ENCODE measurements at regions not wholly inside any gene's neighbourhood (a gene's known extent, or its start where the extent isn't known, plus 50 kb on each side); places are given as distances from the start of the nearest gene placed in this dataset.

DNA sequence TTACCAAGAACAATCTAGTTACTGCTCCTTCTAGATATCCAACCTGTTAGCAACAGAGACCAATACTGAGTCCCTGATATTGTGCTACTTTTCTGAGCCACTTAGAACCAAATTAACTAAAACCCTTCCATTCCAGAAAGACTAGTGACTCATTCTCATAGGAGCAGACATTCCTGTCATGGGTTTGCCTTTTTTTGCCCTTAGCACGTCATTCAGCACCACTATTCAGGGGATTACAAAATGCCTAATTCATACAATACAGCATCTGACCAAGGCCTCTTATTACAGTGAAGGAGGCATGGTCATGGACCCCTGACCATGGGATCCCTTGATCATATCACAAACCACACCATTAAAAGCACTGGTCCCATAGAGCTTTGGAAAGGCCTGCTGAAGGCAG is 123.8 kb upstream of the CXCL13 start:
- no peak overlapping the region for H3K4me3 ChIP-seq (replicated peaks; ENCODE audit: low read depth, low read length)
- no peak for DNase-seq (ENCODE audit: extremely low read depth, low read depth)
- no peak for TF ChIP-seq CTCF (IDR thresholded peaks at IDR 0.05; ENCODE audit: low read depth, low read length, missing control alignments)

DNA sequence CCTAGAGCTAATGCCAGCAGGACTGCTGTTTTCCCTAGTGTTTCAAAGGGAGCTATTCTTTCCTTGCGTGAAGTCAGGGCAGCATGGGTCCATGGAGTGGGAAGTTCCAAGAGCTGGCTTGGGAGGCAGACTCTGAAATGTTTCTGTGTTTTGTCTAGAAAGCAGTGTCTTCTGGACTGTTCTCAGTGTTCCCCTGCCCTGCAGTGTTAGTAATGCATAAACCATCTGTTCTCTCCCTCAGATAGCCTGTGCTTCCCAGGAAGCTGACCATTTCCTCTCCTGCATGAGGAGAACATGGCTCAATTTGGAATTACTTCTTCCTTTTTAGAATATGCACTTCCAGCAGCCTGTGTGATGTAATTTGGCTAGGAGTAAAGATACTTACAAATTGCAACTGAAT is 116.7 kb upstream of the CXCL13 start:
- DNase-seq (ENCODE audit: extremely low read depth, low read depth) = no peak
- TF ChIP-seq CTCF (IDR thresholded peaks at IDR 0.05; ENCODE audit: low read depth, low read length, missing control alignments) = no peak
- H3K4me3 ChIP-seq (replicated peaks; ENCODE audit: low read depth, low read length) = no peak overlapping the region

DNA sequence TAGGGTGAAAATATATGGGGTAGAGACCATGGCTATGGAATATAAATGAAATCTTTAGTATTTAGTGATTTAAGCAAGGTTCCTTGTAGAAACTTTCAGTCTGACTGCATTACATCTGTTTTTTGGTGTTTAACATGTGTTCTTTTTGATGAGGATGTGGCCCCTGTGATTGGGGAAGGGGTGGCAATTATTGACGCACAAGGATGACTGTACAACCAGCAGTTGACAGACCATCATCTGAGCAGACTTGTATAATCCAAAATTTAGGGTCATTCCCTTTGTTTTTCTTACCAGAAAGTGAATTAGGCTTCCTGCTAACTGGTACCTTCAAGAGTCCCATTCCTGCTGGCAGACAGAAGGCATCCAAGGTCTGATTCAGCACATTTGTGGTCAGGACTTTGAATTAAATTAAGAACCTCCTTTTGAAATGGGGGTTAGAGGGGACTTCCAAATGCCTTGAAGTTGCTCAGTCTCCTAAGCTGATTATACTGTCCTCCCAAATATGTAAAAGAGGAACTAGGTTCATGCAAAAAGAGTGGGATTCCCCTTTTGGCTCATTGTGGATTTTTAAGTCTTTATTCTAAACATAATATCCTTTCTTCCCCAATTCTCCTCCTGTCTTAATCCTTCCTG is 112.4 kb upstream of the CXCL13 start:
- no peak for DNase-seq (ENCODE audit: extremely low read depth, low read depth)

GRCh38 chr4:77493829-77494551 is 111.6 kb upstream of the CXCL13 start:
- no peak for TF ChIP-seq CTCF (IDR thresholded peaks at IDR 0.05; ENCODE audit: low read depth, low read length, missing control alignments)
- DNase-seq (ENCODE audit: extremely low read depth, low read depth) = no peak
- no peak overlapping the region for H3K4me3 ChIP-seq (replicated peaks; ENCODE audit: low read depth, low read length)

More for the DNA sequence above, 112.4 kb upstream of the CXCL13 start:
- TF ChIP-seq CTCF (IDR thresholded peaks at IDR 0.05; ENCODE audit: low read depth, low read length, missing control alignments) = no peak
- H3K4me3 ChIP-seq (replicated peaks; ENCODE audit: low read depth, low read length) = no peak overlapping the region

GRCh38 chr4:77496457-77496856 is 109.2 kb upstream of the CXCL13 start:
- DNase-seq (ENCODE audit: extremely low read depth, low read depth) = no peak
- no peak for TF ChIP-seq CTCF (IDR thresholded peaks at IDR 0.05; ENCODE audit: low read depth, low read length, missing control alignments)
- no peak overlapping the region for H3K4me3 ChIP-seq (replicated peaks; ENCODE audit: low read depth, low read length)

DNA sequence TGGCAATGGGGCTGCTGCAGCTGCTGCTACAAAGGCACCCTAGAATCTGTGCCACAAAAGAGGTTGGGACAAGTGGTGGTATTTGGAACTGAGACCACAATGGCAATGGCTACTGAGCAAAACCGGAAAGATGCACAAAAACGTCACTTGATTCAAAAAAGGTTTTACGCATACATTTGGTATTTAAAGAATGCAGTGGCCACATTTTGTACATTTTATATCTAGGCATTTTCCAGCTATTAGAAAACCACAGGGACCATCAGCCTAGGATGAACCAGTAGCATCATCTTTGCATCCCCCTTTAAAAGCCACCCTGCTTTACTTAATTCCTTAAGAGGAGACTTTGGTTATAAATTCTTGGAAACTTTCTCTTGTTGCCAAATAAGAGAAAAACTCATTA is 104.8 kb upstream of the CXCL13 start:
- peak; percentile 14 for DNase-seq (ENCODE audit: extremely low read depth, low read depth)
- TF ChIP-seq CTCF (IDR thresholded peaks at IDR 0.05; ENCODE audit: low read depth, low read length, missing control alignments) = no peak
- H3K4me3 ChIP-seq (replicated peaks; ENCODE audit: low read depth, low read length) = no peak overlapping the region

All from HFF-Myc (cell line).